Endothelial cell (in vitro differentiated cells): ENCODE measurements at regions not wholly inside any gene's neighbourhood (a gene's known extent, or its start where the extent isn't known, plus 50 kb on each side); places are given as distances from the start of the nearest gene placed in this dataset.
"Not testable (repeated sequence)": the region's sequence is repeated elsewhere in the genome, so short reads cannot be mapped to it uniquely, and the experiment has no call there.

Experiments used
- DNase-seq: peaks from one replicate; pipeline ENCODE4 v3.0.0; 2021; ENCODE audit warnings: low spot score
- H3K27ac Mint-ChIP-seq: one replicate; pipeline ENCODE4 v1.8.0; 2021; ENCODE audit warnings: mixed read lengths, inconsistent platforms; ENCODE audit not compliant: unreplicated experiment
- H3K27me3 Mint-ChIP-seq: one replicate; pipeline ENCODE4 v1.8.0; 2021; ENCODE audit warnings: mild to moderate bottlenecking, moderate library complexity, mixed read lengths, inconsistent platforms; ENCODE audit not compliant: unreplicated experiment
- H3K36me3 Mint-ChIP-seq: one replicate; pipeline ENCODE4 v1.8.0; 2021; ENCODE audit warnings: mild to moderate bottlenecking, low read depth, mixed read lengths, inconsistent platforms; ENCODE audit not compliant: unreplicated experiment
- H3K4me1 Mint-ChIP-seq: one replicate; pipeline ENCODE4 v1.8.0; 2021; ENCODE audit warnings: mild to moderate bottlenecking, mixed read lengths, inconsistent platforms; ENCODE audit not compliant: unreplicated experiment
- H3K4me3 Mint-ChIP-seq: one replicate; pipeline ENCODE4 v1.8.0; 2021; ENCODE audit warnings: mild to moderate bottlenecking, mixed read lengths, inconsistent platforms; ENCODE audit not compliant: unreplicated experiment
- H3K9me3 Mint-ChIP-seq: one replicate; pipeline ENCODE4 v1.8.0; 2021; ENCODE audit warnings: mixed read lengths, inconsistent platforms; ENCODE audit not compliant: unreplicated experiment
- CTCF ChIP-seq: fragments of 200-600 bp; sonication (generic); IDR thresholded peaks from one replicate; pipeline ENCODE4 v1.5.0; 2021; ENCODE audit warnings: antibody characterized with exemption; ENCODE audit not compliant: unreplicated experiment

- Mint-ChIP-seq H3K36me3 (peaks cover 14% of the 10 kb centered on the region), H3K4me1 (no peaks in the 10 kb centered on the region), H3K27ac (no peak overlapping the region), H3K4me3 (no peak overlapping the region), H3K27me3 (peaks cover 1% of the 10 kb centered on the region), H3K9me3 (peaks cover 4% of the 10 kb centered on the region)
- TF ChIP-seq CTCF: no peak
- DNase-seq: no peak
Observed at GRCh38 chr5:125073090-125073489, 326.7 kb upstream of the ZNF608 start.

- TF ChIP-seq CTCF: no peak
- H3K27me3 Mint-ChIP-seq: peaks cover 1% of the 10 kb centered on the region
- H3K4me1 Mint-ChIP-seq: no peaks in the 10 kb centered on the region
- H3K36me3 Mint-ChIP-seq: peaks cover 14% of the 10 kb centered on the region
- no peak for DNase-seq
- peaks cover 4% of the 10 kb centered on the region for H3K9me3 Mint-ChIP-seq
- no peak overlapping the region for H3K27ac Mint-ChIP-seq
- no peak overlapping the region for H3K4me3 Mint-ChIP-seq
Observed at GRCh38 chr5:125075567-125075966, 329.1 kb upstream of the ZNF608 start.

GRCh38 chr5:125079028-125079427 is 332.6 kb upstream of the ZNF608 start:
- DNase-seq, H3K9me3 Mint-ChIP-seq, H3K4me1 Mint-ChIP-seq, H3K4me3 Mint-ChIP-seq, H3K27me3 Mint-ChIP-seq, H3K36me3 Mint-ChIP-seq, H3K27ac Mint-ChIP-seq: not testable (repeated sequence)

- TF ChIP-seq CTCF: no peak
- Mint-ChIP-seq H3K9me3 (no peaks in the 10 kb centered on the region), H3K27ac (no peak overlapping the region), H3K27me3 (peaks cover 1% of the 10 kb centered on the region), H3K36me3 (no peaks in the 10 kb centered on the region), H3K4me1 (no peaks in the 10 kb centered on the region), H3K4me3 (no peak overlapping the region)
- DNase-seq: no peak
Observed at GRCh38 chr5:125081101-125081500, 334.7 kb upstream of the ZNF608 start.

DNA sequence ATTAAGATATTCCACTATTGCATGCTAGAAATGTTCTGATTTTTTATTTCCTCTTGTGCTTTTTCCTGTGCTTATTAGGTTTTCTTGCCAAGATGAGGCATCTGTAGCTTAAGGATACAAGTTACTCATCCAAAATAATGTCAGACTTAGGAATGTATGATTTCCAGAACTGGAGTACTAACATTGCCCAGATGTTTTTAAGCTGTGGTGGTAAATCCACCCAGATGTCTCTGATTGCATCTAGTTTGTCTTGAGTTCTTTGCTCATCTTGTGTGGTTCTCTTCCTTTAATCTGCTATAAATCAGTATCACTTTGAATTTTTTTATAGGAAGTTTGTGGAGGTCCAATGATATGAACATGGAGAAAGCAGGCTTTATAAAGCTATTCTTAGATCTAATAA is 337.5 kb upstream of the ZNF608 start:
- no peaks in the 10 kb centered on the region for H3K36me3 Mint-ChIP-seq
- no peak overlapping the region for H3K27ac Mint-ChIP-seq
- H3K4me3 Mint-ChIP-seq: no peak overlapping the region
- DNase-seq: no peak
- no peaks in the 10 kb centered on the region for H3K4me1 Mint-ChIP-seq
- H3K27me3 Mint-ChIP-seq: peaks cover 3% of the 10 kb centered on the region
- H3K9me3 Mint-ChIP-seq: peaks cover 4% of the 10 kb centered on the region
- TF ChIP-seq CTCF: no peak
